ENCODE measurements at regions not wholly inside any gene's neighbourhood (a gene's known extent, or its start where the extent isn't known, plus 50 kb on each side); places are given as distances from the start of the nearest gene placed in this dataset.

- H3K9me3 ChIP-seq (ENCODE audit: severe bottlenecking) = peaks cover 9% of the 10 kb centered on the region
- no peak overlapping the region for H3K4me3 ChIP-seq (ENCODE audit: low read depth, low read length)
- no peaks in the 10 kb centered on the region for H3K27me3 ChIP-seq (ENCODE audit: insufficient read depth, low read depth, severe bottlenecking)
- no peak overlapping the region for H3K27ac ChIP-seq
- TF ChIP-seq CTCF (IDR thresholded peaks at IDR 0.05; ENCODE audit: low read depth, low read length) = no peak
- H3K36me3 ChIP-seq = no peaks in the 10 kb centered on the region
- no peak for DNase-seq
These were observed 70.5 kb upstream of the BOD1 start for GRCh38 chr5:173686950-173687349.

GRCh38 chr5:173688703-173689102 lies 72.3 kb upstream of the BOD1 start:
- no peaks in the 10 kb centered on the region for H3K27me3 ChIP-seq (ENCODE audit: insufficient read depth, low read depth, severe bottlenecking)
- no peak overlapping the region for H3K4me3 ChIP-seq (ENCODE audit: low read depth, low read length)
- H3K36me3 ChIP-seq = no peaks in the 10 kb centered on the region
- no peak overlapping the region for H3K27ac ChIP-seq
- no peak for DNase-seq
- no peak for TF ChIP-seq CTCF (IDR thresholded peaks at IDR 0.05; ENCODE audit: low read depth, low read length)
- H3K9me3 ChIP-seq (ENCODE audit: severe bottlenecking) = peaks cover 12% of the 10 kb centered on the region

GRCh38 chr5:173689171-173689736 lies 72.8 kb upstream of the BOD1 start:
- H3K4me3 ChIP-seq (ENCODE audit: low read depth, low read length) = no peak overlapping the region
- no peaks in the 10 kb centered on the region for H3K36me3 ChIP-seq
- H3K9me3 ChIP-seq (ENCODE audit: severe bottlenecking) = peaks cover 13% of the 10 kb centered on the region
- TF ChIP-seq CTCF (IDR thresholded peaks at IDR 0.05; ENCODE audit: low read depth, low read length) = no peak
- no peak for DNase-seq
- H3K27ac ChIP-seq = no peak overlapping the region
- no peaks in the 10 kb centered on the region for H3K27me3 ChIP-seq (ENCODE audit: insufficient read depth, low read depth, severe bottlenecking)

- no peak for DNase-seq
- no peaks in the 10 kb centered on the region for H3K36me3 ChIP-seq
- no peak overlapping the region for H3K4me3 ChIP-seq (ENCODE audit: low read depth, low read length)
- H3K27ac ChIP-seq = no peak overlapping the region
- H3K9me3 ChIP-seq (ENCODE audit: severe bottlenecking) = peaks cover 10% of the 10 kb centered on the region
- H3K27me3 ChIP-seq (ENCODE audit: insufficient read depth, low read depth, severe bottlenecking) = no peaks in the 10 kb centered on the region
- no peak for TF ChIP-seq CTCF (IDR thresholded peaks at IDR 0.05; ENCODE audit: low read depth, low read length)
These were observed 73.4 kb upstream of the BOD1 start for GRCh38 chr5:173689737-173690360.

- no peak overlapping the region for H3K4me3 ChIP-seq (ENCODE audit: low read depth, low read length)
- no peaks in the 10 kb centered on the region for H3K36me3 ChIP-seq
- no peak for TF ChIP-seq CTCF (IDR thresholded peaks at IDR 0.05; ENCODE audit: low read depth, low read length)
- peaks cover 5% of the 10 kb centered on the region for H3K9me3 ChIP-seq (ENCODE audit: severe bottlenecking)
- no peak overlapping the region for H3K27ac ChIP-seq
- H3K27me3 ChIP-seq (ENCODE audit: insufficient read depth, low read depth, severe bottlenecking) = no peaks in the 10 kb centered on the region
- DNase-seq = no peak
These were observed 75.5 kb upstream of the BOD1 start for GRCh38 chr5:173691931-173692330.

GRCh38 chr5:173693670-173694069 lies 77.2 kb upstream of the BOD1 start:
- no peak overlapping the region for H3K4me3 ChIP-seq (ENCODE audit: low read depth, low read length)
- peaks cover 5% of the 10 kb centered on the region for H3K9me3 ChIP-seq (ENCODE audit: severe bottlenecking)
- no peak for TF ChIP-seq CTCF (IDR thresholded peaks at IDR 0.05; ENCODE audit: low read depth, low read length)
- no peak for DNase-seq
- H3K27ac ChIP-seq = no peak overlapping the region
- H3K36me3 ChIP-seq = no peaks in the 10 kb centered on the region
- H3K27me3 ChIP-seq (ENCODE audit: insufficient read depth, low read depth, severe bottlenecking) = no peaks in the 10 kb centered on the region

All from WERI-Rb-1 (cell line).